Rectal smooth muscle tissue (tissue), 1 donor: ENCODE measurements at regions not wholly inside any gene's neighbourhood (a gene's known extent, or its start where the extent isn't known, plus 50 kb on each side); places are given as distances from the start of the nearest gene placed in this dataset.

ENCODE experiments used
- H3K27ac ChIP-seq: one replicate; pipeline ENCODE4 v1.7.0; 2013; ENCODE audit warnings: low read depth, low read length, inconsistent platforms
- H3K27me3 ChIP-seq: one replicate; pipeline ENCODE4 v1.7.0; 2013; ENCODE audit warnings: low read length; ENCODE audit not compliant: control insufficient read depth, insufficient read depth
- H3K36me3 ChIP-seq: one replicate; pipeline ENCODE4 v1.7.0; 2013; ENCODE audit warnings: low read length; ENCODE audit not compliant: control insufficient read depth, insufficient read depth
- H3K4me1 ChIP-seq: one replicate; pipeline ENCODE4 v1.7.0; 2013; ENCODE audit warnings: low read length; ENCODE audit not compliant: control insufficient read depth, insufficient read depth
- H3K4me3 ChIP-seq: one replicate; pipeline ENCODE4 v1.7.0; 2013; ENCODE audit warnings: low read length
- H3K9ac ChIP-seq: one replicate; pipeline ENCODE4 v1.7.0; 2013; ENCODE audit warnings: low read length

- Histone ChIP-seq H3K27me3 (no peaks in the 10 kb centered on the region), H3K4me3 (no peak overlapping the region)
These were observed 909.6 kb downstream of the VRK1 start for GRCh38 chr14:97706819-97707218.

GRCh38 chr14:97707603-97708002 is 910.4 kb downstream of the VRK1 start:
- H3K27ac ChIP-seq = no peak overlapping the region
- H3K27me3 ChIP-seq = no peaks in the 10 kb centered on the region
- no peaks in the 10 kb centered on the region for H3K4me1 ChIP-seq
- H3K4me3 ChIP-seq = no peak overlapping the region
- no peak overlapping the region for H3K9ac ChIP-seq
- H3K36me3 ChIP-seq = no peaks in the 10 kb centered on the region

More at GRCh38 chr14:97706819-97707218, 909.6 kb downstream of the VRK1 start:
- no peak overlapping the region for H3K9ac ChIP-seq
- no peak overlapping the region for H3K27ac ChIP-seq
- H3K4me1 ChIP-seq = no peaks in the 10 kb centered on the region
- no peaks in the 10 kb centered on the region for H3K36me3 ChIP-seq

GRCh38 chr14:97709552-97709951 is 912.4 kb downstream of the VRK1 start:
- no peaks in the 10 kb centered on the region for H3K36me3 ChIP-seq
- no peak overlapping the region for H3K4me3 ChIP-seq
- no peak overlapping the region for H3K27ac ChIP-seq
- no peaks in the 10 kb centered on the region for H3K27me3 ChIP-seq
- H3K9ac ChIP-seq = no peak overlapping the region
- no peaks in the 10 kb centered on the region for H3K4me1 ChIP-seq

- H3K4me1 ChIP-seq = no peaks in the 10 kb centered on the region
- H3K4me3 ChIP-seq = no peak overlapping the region
- H3K36me3 ChIP-seq = no peaks in the 10 kb centered on the region
- H3K27ac ChIP-seq = no peak overlapping the region
- H3K9ac ChIP-seq = no peak overlapping the region
- no peaks in the 10 kb centered on the region for H3K27me3 ChIP-seq
These were observed 913.5 kb downstream of the VRK1 start for GRCh38 chr14:97710726-97711125.

- Histone ChIP-seq H3K4me1 (no peaks in the 10 kb centered on the region), H3K27ac (no peak overlapping the region), H3K9ac (no peak overlapping the region), H3K36me3 (no peaks in the 10 kb centered on the region), H3K4me3 (no peak overlapping the region), H3K27me3 (no peaks in the 10 kb centered on the region)
These were observed 915.3 kb downstream of the VRK1 start for GRCh38 chr14:97712471-97712870.

- H3K4me3 ChIP-seq = no peak overlapping the region
- no peaks in the 10 kb centered on the region for H3K4me1 ChIP-seq
- no peak overlapping the region for H3K27ac ChIP-seq
- H3K27me3 ChIP-seq = no peaks in the 10 kb centered on the region
- no peaks in the 10 kb centered on the region for H3K36me3 ChIP-seq
- H3K9ac ChIP-seq = no peak overlapping the region
These were observed 915.8 kb downstream of the VRK1 start for GRCh38 chr14:97713023-97713422.

GRCh38 chr14:97718886-97719442 is 921.8 kb downstream of the VRK1 start:
- Histone ChIP-seq H3K4me3 (no peak overlapping the region), H3K4me1 (no peaks in the 10 kb centered on the region), H3K9ac (no peak overlapping the region), H3K27me3 (no peaks in the 10 kb centered on the region), H3K36me3 (no peaks in the 10 kb centered on the region), H3K27ac (no peak overlapping the region)

- Histone ChIP-seq H3K36me3 (no peaks in the 10 kb centered on the region), H3K4me3 (no peak overlapping the region), H3K4me1 (no peaks in the 10 kb centered on the region), H3K27me3 (no peaks in the 10 kb centered on the region), H3K9ac (no peak overlapping the region), H3K27ac (no peak overlapping the region)
These were observed 922.7 kb downstream of the VRK1 start for GRCh38 chr14:97719931-97720330.

GRCh38 chr14:97723351-97723750 is 926.2 kb downstream of the VRK1 start:
- no peaks in the 10 kb centered on the region for H3K4me1 ChIP-seq

GRCh38 chr14:97723819-97724218 is 926.6 kb downstream of the VRK1 start:
- Histone ChIP-seq H3K36me3 (no peaks in the 10 kb centered on the region), H3K4me3 (no peak overlapping the region), H3K27me3 (no peaks in the 10 kb centered on the region), H3K9ac (no peak overlapping the region), H3K27ac (no peak overlapping the region), H3K4me1 (no peaks in the 10 kb centered on the region)

More at GRCh38 chr14:97723351-97723750, 926.2 kb downstream of the VRK1 start:
- Histone ChIP-seq H3K36me3 (no peaks in the 10 kb centered on the region), H3K9ac (no peak overlapping the region), H3K4me3 (no peak overlapping the region), H3K27ac (no peak overlapping the region), H3K27me3 (no peaks in the 10 kb centered on the region)

- H3K4me3 ChIP-seq = peak overlapping the region; percentile 7
- no peak overlapping the region for H3K27ac ChIP-seq
These were observed 927.1 kb downstream of the VRK1 start for GRCh38 chr14:97724265-97724731.

GRCh38 chr14:97726676-97727075 is 929.5 kb downstream of the VRK1 start:
- Histone ChIP-seq H3K27me3 (no peaks in the 10 kb centered on the region), H3K4me3 (no peak overlapping the region), H3K36me3 (no peaks in the 10 kb centered on the region), H3K4me1 (no peaks in the 10 kb centered on the region), H3K27ac (no peak overlapping the region), H3K9ac (no peak overlapping the region)

More at GRCh38 chr14:97724265-97724731, 927.1 kb downstream of the VRK1 start:
- Histone ChIP-seq H3K9ac (no peak overlapping the region), H3K4me1 (no peaks in the 10 kb centered on the region), H3K36me3 (no peaks in the 10 kb centered on the region), H3K27me3 (no peaks in the 10 kb centered on the region)

GRCh38 chr14:97730706-97731105 is 933.5 kb downstream of the VRK1 start:
- Histone ChIP-seq H3K27me3 (no peaks in the 10 kb centered on the region), H3K4me1 (no peaks in the 10 kb centered on the region), H3K36me3 (no peaks in the 10 kb centered on the region), H3K9ac (no peak overlapping the region), H3K27ac (no peak overlapping the region), H3K4me3 (no peak overlapping the region)
